GM12892 (cell line): ENCODE measurements at regions not wholly inside any gene's neighbourhood (a gene's known extent, or its start where the extent isn't known, plus 50 kb on each side); places are given as distances from the start of the nearest gene placed in this dataset.
"Not testable (repeated sequence)": the region's sequence is repeated elsewhere in the genome, so short reads cannot be mapped to it uniquely, and the experiment has no call there.

Source experiments
- POLR2A ChIP-seq: IDR thresholded peaks from 2 replicates; pipeline ENCODE4 v1.6.1; 2011; ENCODE audit warnings: low read depth, low read length, control low read depth
- TAF1 ChIP-seq: IDR thresholded peaks from 2 replicates; pipeline ENCODE4 v1.6.1; 2011; ENCODE audit warnings: low read depth, mild to moderate bottlenecking, control low read depth, low read length, borderline replicate concordance

GRCh38 chr7:46751927-46752723, 829.8 kb downstream of the TNS3 start:
- TF ChIP-seq POLR2A, TAF1: not testable (repeated sequence)
